B cell (primary cell): ENCODE measurements at regions not wholly inside any gene's neighbourhood (a gene's known extent, or its start where the extent isn't known, plus 50 kb on each side); places are given as distances from the start of the nearest gene placed in this dataset.

Experiments
- ATAC-seq: fragments of 200-7000 bp; cut with Tn5 transposase; one replicate; pipeline ENCODE4 v1.10.0; 2021; ENCODE audit warnings: low read depth, mild to moderate bottlenecking, moderate number of reproducible peaks, moderate library complexity
- CTCF ChIA-PET: fragments of 350-600 bp; sonication (Branson Sonifier 250); formaldehyde crosslinking; loops from one replicate; lab custom pipeline; 2021; ENCODE audit warnings: antibody characterized with exemption, inconsistent platforms; lab: Charles Lee
- POLR2A ChIA-PET: fragments of 350-600 bp; sonication (Branson Sonifier 250); formaldehyde crosslinking; loops from one replicate; lab custom pipeline; 2021; ENCODE audit warnings: antibody characterized with exemption; lab: Charles Lee
- DNase-seq: peaks from one replicate; pipeline ENCODE4 v3.0.0; 2013
- H2AFZ ChIP-seq: 2 replicates; pipeline ENCODE4 v1.6.1; 2012; ENCODE audit warnings: mild to moderate bottlenecking, low read depth, low read length; ENCODE audit not compliant: insufficient read depth, poor library complexity, severe bottlenecking
- H3K27ac ChIP-seq, 2 donors: 1 replicate in 1 of 2; 2 replicates in 1 of 2; pipeline ENCODE4 v1.5.1; 2012 to 2013; ENCODE audit warnings: low read length in 2 of 2, mild to moderate bottlenecking in 2 of 2, moderate library complexity in 1 of 2
- H3K27me3 ChIP-seq, 4 experiments: fragments of 200-600 bp in 1 of 4; sonication (generic) in 1 of 4; replicated peaks in 1 of 4; 1 replicate in 2 of 4; 2 replicates in 2 of 4; pipeline versions ENCODE4 v1.6.1 to v1.7.0; 2013 to 2016; ENCODE audit warnings: low read length in 3 of 4, mild to moderate bottlenecking in 2 of 4, mixed read lengths in 1 of 4, moderate library complexity in 1 of 4; ENCODE audit not compliant: insufficient read depth in 4 of 4, control insufficient read depth in 3 of 4; ENCODE audit errors: control extremely low read depth in 1 of 4
- H3K36me3 ChIP-seq, 2 experiments: replicated peaks in 1 of 2; 1 replicate in 1 of 2; 2 replicates in 1 of 2; pipeline versions ENCODE4 v1.6.1 to v1.7.1; 2013; ENCODE audit warnings: low read length in 1 of 2; ENCODE audit not compliant: insufficient read depth in 2 of 2, control insufficient read depth in 1 of 2; ENCODE audit errors: control extremely low read depth in 1 of 2, extremely low read depth in 1 of 2
- H3K4me1 ChIP-seq, 2 donors: fragments of 200-600 bp in 1 of 2; sonication (generic) in 1 of 2; 1 replicate in 1 of 2; 2 replicates in 1 of 2; pipeline versions ENCODE4 v1.5.1 to v1.6.1; 2013 to 2017; ENCODE audit warnings: low read length in 2 of 2; ENCODE audit not compliant: control insufficient read depth in 2 of 2, insufficient read depth in 2 of 2
- H3K4me2 ChIP-seq: replicated peaks from 2 replicates; pipeline ENCODE3; 2012; ENCODE audit warnings: mild to moderate bottlenecking, low read depth, low read length; ENCODE audit not compliant: poor library complexity, severe bottlenecking
- H3K4me3 ChIP-seq, 5 experiments: fragments of 200-600 bp in 1 of 5; sonication (generic) in 1 of 5; 1 replicate in 3 of 5; 2 replicates in 2 of 5; pipeline versions ENCODE4 v1.5.1 to v1.7.0; 2011 to 2016; ENCODE audit warnings: low read length in 4 of 5, mild to moderate bottlenecking in 4 of 5, low read depth in 2 of 5, control low read depth in 1 of 5, moderate library complexity in 1 of 5; ENCODE audit not compliant: insufficient read depth in 1 of 5; ENCODE audit errors: control extremely low read depth in 1 of 5, extremely low read depth in 1 of 5
- H3K79me2 ChIP-seq: fragments of 200-600 bp; sonication (generic); one replicate; pipeline ENCODE4 v1.6.0; 2016; ENCODE audit warnings: low read length; ENCODE audit not compliant: control insufficient read depth, insufficient read depth
- H3K9ac ChIP-seq: fragments of 200-600 bp; sonication (generic); 2 replicates; pipeline ENCODE4 v1.6.1; 2017; ENCODE audit warnings: mild to moderate bottlenecking, low read length, moderate library complexity
- H3K9me3 ChIP-seq, 3 donors: one replicate each; pipeline versions ENCODE4 v1.6.1 to v1.7.1; 2013; ENCODE audit warnings: low read length in 2 of 3; ENCODE audit not compliant: control insufficient read depth in 2 of 3, insufficient read depth in 1 of 3; ENCODE audit errors: control extremely low read depth in 1 of 3
- H4K20me1 ChIP-seq: 2 replicates; pipeline ENCODE4 v1.6.0; 2012; ENCODE audit warnings: mild to moderate bottlenecking, low read length; ENCODE audit not compliant: insufficient read depth, control insufficient read depth, poor library complexity, severe bottlenecking
- H3K27ac Mint-ChIP-seq: one replicate; pipeline ENCODE4 v1.8.0; 2021; ENCODE audit warnings: mixed read lengths
- H3K27me3 Mint-ChIP-seq: one replicate; pipeline ENCODE4 v1.8.0; 2021; ENCODE audit warnings: mixed read lengths
- H3K4me1 Mint-ChIP-seq: one replicate; pipeline ENCODE4 v1.8.0; 2021; ENCODE audit warnings: mixed read lengths
- H3K4me3 Mint-ChIP-seq: one replicate; pipeline ENCODE4 v1.8.0; 2021; ENCODE audit warnings: mixed read lengths
- H3K9me3 Mint-ChIP-seq: one replicate; pipeline ENCODE4 v1.8.0; 2022; ENCODE audit warnings: mixed read lengths; ENCODE audit not compliant: insufficient read depth
- CTCF ChIP-seq: fragments of 200-600 bp; IDR thresholded peaks from one replicate; pipeline ENCODE4 v1.8.0; 2022; ENCODE audit warnings: antibody characterized with exemption, mild to moderate bottlenecking
- EZH2 ChIP-seq: IDR thresholded peaks from 2 replicates; pipeline ENCODE4 v1.6.1; 2012; ENCODE audit warnings: borderline replicate concordance, low read depth, mild to moderate bottlenecking, moderate library complexity, low read length; ENCODE audit not compliant: insufficient read depth, poor library complexity, severe bottlenecking
- intact Hi-C: fragments of 100-400 bp; cut with micrococcal nuclease; formaldehyde crosslinking; loops from one replicate; pipeline ENCODE4 v1.10.0; 2022

- Histone ChIP-seq H3K36me3 (no peaks in the 10 kb centered on the region), H3K27ac (peak overlapping the region; percentile 19 to 78), H2AFZ (no peak overlapping the region)
These were observed 229.9 kb downstream of the BCAS1 start for GRCh38 chr20:53840532-53840931.

More at GRCh38 chr20:53840532-53840931, 229.9 kb downstream of the BCAS1 start:
- ChIA-PET CTCF (interaction anchor here (0.6 to 1.8 kb wide), 13 partner anchors 10 to 261 kb away, joined by 3 to 11 read pairs (median 4); no protein-coding TSS in a partner anchor), POLR2A (no interaction called here)
- Histone ChIP-seq H3K4me1 (peaks cover 53 to 64% of the 10 kb centered on the region in 2 donors), H3K9me3 (no peaks in the 10 kb centered on the region), H3K79me2 (no peaks in the 10 kb centered on the region), H3K4me2 (no peak overlapping the region), H3K27me3 (no peaks in the 10 kb centered on the region), H3K4me3 (no peak overlapping the region), H4K20me1 (no peaks in the 10 kb centered on the region), H3K9ac (no peak overlapping the region)
- TF ChIP-seq EZH2 (no peak), CTCF (no peak)
- no peak for DNase-seq
- H3K4me1 Mint-ChIP-seq: peaks cover 68% of the 10 kb centered on the region
- H3K4me3 Mint-ChIP-seq: no peak overlapping the region
- intact Hi-C loops: no loop called here
- peak overlapping the region; percentile 96 for H3K27ac Mint-ChIP-seq
- ATAC-seq: no peak
- no peaks in the 10 kb centered on the region for H3K27me3 Mint-ChIP-seq
- peaks cover 3% of the 10 kb centered on the region for H3K9me3 Mint-ChIP-seq
